ENCODE measurements at regions not wholly inside any gene's neighbourhood (a gene's known extent, or its start where the extent isn't known, plus 50 kb on each side); places are given as distances from the start of the nearest gene placed in this dataset.

GRCh38 chr1:208665936-208666335 is 421.8 kb upstream of the PLXNA2 start:
- no peak for TF ChIP-seq EZH2phosphoT487 (conservative IDR thresholded peaks at IDR 0.05; ENCODE audit: low read length)
- TF ChIP-seq, protein P1, sequence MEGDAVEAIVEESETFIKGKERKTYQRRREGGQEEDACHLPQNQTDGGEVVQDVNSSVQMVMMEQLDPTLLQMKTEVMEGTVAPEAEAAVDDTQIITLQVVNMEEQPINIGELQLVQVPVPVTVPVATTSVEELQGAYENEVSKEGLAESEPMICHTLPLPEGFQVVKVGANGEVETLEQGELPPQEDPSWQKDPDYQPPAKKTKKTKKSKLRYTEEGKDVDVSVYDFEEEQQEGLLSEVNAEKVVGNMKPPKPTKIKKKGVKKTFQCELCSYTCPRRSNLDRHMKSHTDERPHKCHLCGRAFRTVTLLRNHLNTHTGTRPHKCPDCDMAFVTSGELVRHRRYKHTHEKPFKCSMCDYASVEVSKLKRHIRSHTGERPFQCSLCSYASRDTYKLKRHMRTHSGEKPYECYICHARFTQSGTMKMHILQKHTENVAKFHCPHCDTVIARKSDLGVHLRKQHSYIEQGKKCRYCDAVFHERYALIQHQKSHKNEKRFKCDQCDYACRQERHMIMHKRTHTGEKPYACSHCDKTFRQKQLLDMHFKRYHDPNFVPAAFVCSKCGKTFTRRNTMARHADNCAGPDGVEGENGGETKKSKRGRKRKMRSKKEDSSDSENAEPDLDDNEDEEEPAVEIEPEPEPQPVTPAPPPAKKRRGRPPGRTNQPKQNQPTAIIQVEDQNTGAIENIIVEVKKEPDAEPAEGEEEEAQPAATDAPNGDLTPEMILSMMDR (IDR thresholded peaks at IDR 0.05; ENCODE audit: insufficient read depth, low read length, poor library complexity, severe bottlenecking): no peak
- Histone ChIP-seq H4K20me1 (ENCODE audit: low read depth, low read length) (no peaks in the 10 kb centered on the region), H3K9me3 (ENCODE audit: insufficient read depth, low read length) (no peaks in the 10 kb centered on the region), H3F3A (ENCODE audit: insufficient read depth) (no peaks in the 10 kb centered on the region), H3K27ac (ENCODE audit: low read depth, low read length) (no peak overlapping the region), H3K79me2 (ENCODE audit: insufficient read depth, low read length) (no peaks in the 10 kb centered on the region), H3K27me3 (ENCODE audit: low read length) (no peaks in the 10 kb centered on the region), H3K4me3 (ENCODE audit: insufficient read depth, low read length, poor library complexity, severe bottlenecking) (no peak overlapping the region), H3K9me2 (replicated peaks; ENCODE audit: insufficient read depth, low read length) (no peaks in the 10 kb centered on the region), H3K4me2 (ENCODE audit: low read depth, low read length, poor library complexity, severe bottlenecking) (no peak overlapping the region), H3K9ac (ENCODE audit: low read length) (no peak overlapping the region), H3K36me3 (ENCODE audit: low read length) (no peaks in the 10 kb centered on the region), H2AFZ (ENCODE audit: low read depth, low read length, severe bottlenecking) (no peak overlapping the region)

- no peaks in the 10 kb centered on the region for H4K20me1 ChIP-seq (ENCODE audit: low read depth, low read length)
- H3K9me3 ChIP-seq (ENCODE audit: insufficient read depth, low read length): no peaks in the 10 kb centered on the region
- no peaks in the 10 kb centered on the region for H3K79me2 ChIP-seq (ENCODE audit: insufficient read depth, low read length)
Measured at GRCh38 chr1:208668991-208669390, 424.8 kb upstream of the PLXNA2 start.

DNA sequence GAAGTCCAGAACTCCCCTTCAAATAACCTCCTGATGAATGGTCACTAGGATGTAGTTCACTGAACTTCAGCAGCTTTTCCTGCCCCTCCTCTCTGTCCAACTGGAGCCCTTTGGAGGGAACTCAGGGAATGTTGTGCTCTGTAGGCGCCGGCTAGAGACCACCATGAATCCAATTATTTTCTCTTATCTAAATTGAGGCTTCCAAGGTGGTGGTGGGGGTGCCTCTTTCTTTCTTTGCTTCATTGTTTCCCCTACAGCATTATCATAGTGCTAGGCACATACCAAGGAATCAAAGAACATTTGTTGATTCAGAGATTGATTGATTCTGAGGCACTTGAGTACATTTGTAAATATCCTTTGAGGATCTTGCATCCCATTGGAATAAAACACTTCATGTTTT is 426.6 kb upstream of the PLXNA2 start:
- no peaks in the 10 kb centered on the region for H4K20me1 ChIP-seq (ENCODE audit: low read depth, low read length)
- H3K4me2 ChIP-seq (ENCODE audit: low read depth, low read length, poor library complexity, severe bottlenecking): no peak overlapping the region
- no peaks in the 10 kb centered on the region for H3K9me3 ChIP-seq (ENCODE audit: insufficient read depth, low read length)
- H3K9ac ChIP-seq (ENCODE audit: low read length): no peak overlapping the region
- H3F3A ChIP-seq (ENCODE audit: insufficient read depth): no peaks in the 10 kb centered on the region
- no peak overlapping the region for H3K4me3 ChIP-seq (ENCODE audit: insufficient read depth, low read length, poor library complexity, severe bottlenecking)
- no peaks in the 10 kb centered on the region for H3K9me2 ChIP-seq (replicated peaks; ENCODE audit: insufficient read depth, low read length)
- H3K79me2 ChIP-seq (ENCODE audit: insufficient read depth, low read length): no peaks in the 10 kb centered on the region
- TF ChIP-seq EZH2phosphoT487 (conservative IDR thresholded peaks at IDR 0.05; ENCODE audit: low read length): no peak
- TF ChIP-seq, protein P1 (IDR thresholded peaks at IDR 0.05; ENCODE audit: insufficient read depth, low read length, poor library complexity, severe bottlenecking): no peak
- no peaks in the 10 kb centered on the region for H3K36me3 ChIP-seq (ENCODE audit: low read length)
- H3K27ac ChIP-seq (ENCODE audit: low read depth, low read length): no peak overlapping the region
- no peaks in the 10 kb centered on the region for H3K27me3 ChIP-seq (ENCODE audit: low read length)
- no peak overlapping the region for H2AFZ ChIP-seq (ENCODE audit: low read depth, low read length, severe bottlenecking)

More at GRCh38 chr1:208668991-208669390, 424.8 kb upstream of the PLXNA2 start:
- Histone ChIP-seq H3K9me2 (replicated peaks; ENCODE audit: insufficient read depth, low read length) (no peaks in the 10 kb centered on the region), H3K9ac (ENCODE audit: low read length) (no peak overlapping the region), H3K4me2 (ENCODE audit: low read depth, low read length, poor library complexity, severe bottlenecking) (no peak overlapping the region), H2AFZ (ENCODE audit: low read depth, low read length, severe bottlenecking) (no peak overlapping the region), H3K36me3 (ENCODE audit: low read length) (no peaks in the 10 kb centered on the region), H3K4me3 (ENCODE audit: insufficient read depth, low read length, poor library complexity, severe bottlenecking) (no peak overlapping the region), H3K27me3 (ENCODE audit: low read length) (no peaks in the 10 kb centered on the region), H3K27ac (ENCODE audit: low read depth, low read length) (no peak overlapping the region), H3F3A (ENCODE audit: insufficient read depth) (no peaks in the 10 kb centered on the region)
- no peak for TF ChIP-seq EZH2phosphoT487 (conservative IDR thresholded peaks at IDR 0.05; ENCODE audit: low read length)
- TF ChIP-seq, protein P1 (IDR thresholded peaks at IDR 0.05; ENCODE audit: insufficient read depth, low read length, poor library complexity, severe bottlenecking): no peak

All from SU-DHL-6 (cell line).